Astrocyte (in vitro differentiated cells and primary cell): ENCODE measurements at regions not wholly inside any gene's neighbourhood (a gene's known extent, or its start where the extent isn't known, plus 50 kb on each side); places are given as distances from the start of the nearest gene placed in this dataset.

Experiments
- DNase-seq: peaks from one replicate; pipeline ENCODE4 v3.0.0-alpha.2; 2010; ENCODE audit warnings: low read depth
- FAIRE-seq: peaks from 2 replicates; lab custom pipeline; 2011; peaks lifted over from hg19 to GRCh38; lab: Jason Lieb, UNC
- H2AFZ ChIP-seq: 2 replicates; pipeline ENCODE4 v1.6.0; 2012; ENCODE audit warnings: low read depth, low read length, inconsistent platforms
- H3K27ac ChIP-seq: 2 replicates; pipeline ENCODE4 v1.5.1; 2011; ENCODE audit warnings: low read depth, low read length, inconsistent platforms
- H3K27me3 ChIP-seq: 2 replicates; pipeline ENCODE4 v1.6.0; 2011; ENCODE audit warnings: low read length, inconsistent platforms; ENCODE audit not compliant: insufficient read depth
- H3K36me3 ChIP-seq: 2 replicates; pipeline ENCODE4 v1.5.1; 2011; ENCODE audit warnings: low read length, inconsistent platforms; ENCODE audit not compliant: insufficient read depth
- H3K4me1 ChIP-seq: 2 replicates; pipeline ENCODE4 v1.5.1; 2011; ENCODE audit warnings: low read length, inconsistent platforms; ENCODE audit not compliant: insufficient read depth
- H3K4me2 ChIP-seq: 2 replicates; pipeline ENCODE4 v1.6.0; 2012; ENCODE audit warnings: low read length, inconsistent platforms
- H3K4me3 ChIP-seq: 2 replicates; pipeline ENCODE4 v1.5.1; 2011; ENCODE audit warnings: low read depth, mild to moderate bottlenecking, low read length, inconsistent platforms; ENCODE audit not compliant: insufficient read depth
- H3K79me2 ChIP-seq: 2 replicates; pipeline ENCODE4 v1.6.0; 2012; ENCODE audit warnings: mild to moderate bottlenecking, low read length, inconsistent platforms; ENCODE audit not compliant: insufficient read depth
- H3K9ac ChIP-seq: 2 replicates; pipeline ENCODE4 v1.6.0; 2012; ENCODE audit warnings: mild to moderate bottlenecking, low read length, inconsistent platforms
- H3K9me3 ChIP-seq: 2 replicates; pipeline ENCODE4 v1.5.1; 2012; ENCODE audit warnings: low read depth, mild to moderate bottlenecking, low read length, inconsistent platforms; ENCODE audit not compliant: insufficient read depth
- H4K20me1 ChIP-seq: 2 replicates; pipeline ENCODE4 v1.6.0; 2012; ENCODE audit warnings: low read length, inconsistent platforms; ENCODE audit not compliant: insufficient read depth
- H3K27ac Mint-ChIP-seq: one replicate; pipeline ENCODE4 v1.8.0; 2021; ENCODE audit warnings: mild to moderate bottlenecking, mixed read lengths; ENCODE audit not compliant: unreplicated experiment
- H3K27me3 Mint-ChIP-seq: one replicate; pipeline ENCODE4 v1.8.0; 2021; ENCODE audit warnings: low read depth, mixed read lengths; ENCODE audit not compliant: unreplicated experiment
- H3K36me3 Mint-ChIP-seq: one replicate; pipeline ENCODE4 v1.8.0; 2021; ENCODE audit warnings: low read depth, mixed read lengths; ENCODE audit not compliant: unreplicated experiment
- H3K4me1 Mint-ChIP-seq: one replicate; pipeline ENCODE4 v1.8.0; 2021; ENCODE audit warnings: low read depth, mixed read lengths; ENCODE audit not compliant: unreplicated experiment
- H3K4me3 Mint-ChIP-seq: one replicate; pipeline ENCODE4 v1.8.0; 2021; ENCODE audit warnings: mild to moderate bottlenecking, moderate library complexity, mixed read lengths; ENCODE audit not compliant: unreplicated experiment
- H3K9me3 Mint-ChIP-seq: one replicate; pipeline ENCODE4 v1.8.0; 2021; ENCODE audit warnings: mild to moderate bottlenecking, mixed read lengths; ENCODE audit not compliant: unreplicated experiment
- EZH2 ChIP-seq: IDR thresholded peaks from 2 replicates; pipeline ENCODE4 v1.6.1; 2012; ENCODE audit warnings: mild to moderate bottlenecking, low read length, inconsistent platforms; ENCODE audit not compliant: insufficient read depth
- TF ChIP-seq, protein P1 (sequence below): IDR thresholded peaks from 2 replicates; pipeline ENCODE4 v1.5.1; 2011; ENCODE audit warnings: low read depth, mild to moderate bottlenecking, inconsistent platforms, low read length, moderate library complexity; ENCODE audit not compliant: insufficient read depth

DNA sequence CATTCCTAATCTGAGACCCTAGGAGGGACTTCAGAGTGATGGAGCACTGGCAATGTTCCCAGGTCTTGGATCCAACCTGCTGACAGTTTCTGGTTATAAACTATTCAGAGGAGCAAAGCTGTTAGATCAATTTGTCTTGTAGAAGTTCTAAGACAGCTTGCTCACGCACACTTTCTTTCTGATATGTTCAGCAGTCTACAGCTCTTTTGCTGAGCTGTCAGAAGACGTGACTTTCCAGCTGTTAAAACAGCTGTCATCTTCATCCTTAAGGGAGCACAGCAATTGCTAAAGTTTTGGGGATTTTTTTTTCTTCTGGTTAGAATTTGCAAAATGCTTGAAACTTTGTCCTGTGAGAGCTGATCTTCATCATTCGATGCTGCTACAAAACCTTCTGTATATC is 823.1 kb downstream of the SORCS1 start:
- no peak overlapping the region for H3K27ac Mint-ChIP-seq
- TF ChIP-seq EZH2, result no peak
- TF ChIP-seq, protein P1, sequence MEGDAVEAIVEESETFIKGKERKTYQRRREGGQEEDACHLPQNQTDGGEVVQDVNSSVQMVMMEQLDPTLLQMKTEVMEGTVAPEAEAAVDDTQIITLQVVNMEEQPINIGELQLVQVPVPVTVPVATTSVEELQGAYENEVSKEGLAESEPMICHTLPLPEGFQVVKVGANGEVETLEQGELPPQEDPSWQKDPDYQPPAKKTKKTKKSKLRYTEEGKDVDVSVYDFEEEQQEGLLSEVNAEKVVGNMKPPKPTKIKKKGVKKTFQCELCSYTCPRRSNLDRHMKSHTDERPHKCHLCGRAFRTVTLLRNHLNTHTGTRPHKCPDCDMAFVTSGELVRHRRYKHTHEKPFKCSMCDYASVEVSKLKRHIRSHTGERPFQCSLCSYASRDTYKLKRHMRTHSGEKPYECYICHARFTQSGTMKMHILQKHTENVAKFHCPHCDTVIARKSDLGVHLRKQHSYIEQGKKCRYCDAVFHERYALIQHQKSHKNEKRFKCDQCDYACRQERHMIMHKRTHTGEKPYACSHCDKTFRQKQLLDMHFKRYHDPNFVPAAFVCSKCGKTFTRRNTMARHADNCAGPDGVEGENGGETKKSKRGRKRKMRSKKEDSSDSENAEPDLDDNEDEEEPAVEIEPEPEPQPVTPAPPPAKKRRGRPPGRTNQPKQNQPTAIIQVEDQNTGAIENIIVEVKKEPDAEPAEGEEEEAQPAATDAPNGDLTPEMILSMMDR, result no peak
- H3K4me3 Mint-ChIP-seq, result no peak overlapping the region
- no peaks in the 10 kb centered on the region for H3K27me3 Mint-ChIP-seq
- Histone ChIP-seq H3K4me3 (no peak overlapping the region), H3K9ac (no peak overlapping the region), H2AFZ (no peak overlapping the region), H3K4me1 (no peaks in the 10 kb centered on the region), H3K4me2 (no peak overlapping the region), H3K36me3 (no peaks in the 10 kb centered on the region), H3K79me2 (no peaks in the 10 kb centered on the region), H3K27ac (no peak overlapping the region), H3K27me3 (no peaks in the 10 kb centered on the region), H4K20me1 (no peaks in the 10 kb centered on the region), H3K9me3 (no peaks in the 10 kb centered on the region)
- no peak for DNase-seq
- H3K4me1 Mint-ChIP-seq, result peaks cover 6% of the 10 kb centered on the region
- no peaks in the 10 kb centered on the region for H3K36me3 Mint-ChIP-seq
- H3K9me3 Mint-ChIP-seq, result no peaks in the 10 kb centered on the region
- FAIRE-seq, result no peak

DNA sequence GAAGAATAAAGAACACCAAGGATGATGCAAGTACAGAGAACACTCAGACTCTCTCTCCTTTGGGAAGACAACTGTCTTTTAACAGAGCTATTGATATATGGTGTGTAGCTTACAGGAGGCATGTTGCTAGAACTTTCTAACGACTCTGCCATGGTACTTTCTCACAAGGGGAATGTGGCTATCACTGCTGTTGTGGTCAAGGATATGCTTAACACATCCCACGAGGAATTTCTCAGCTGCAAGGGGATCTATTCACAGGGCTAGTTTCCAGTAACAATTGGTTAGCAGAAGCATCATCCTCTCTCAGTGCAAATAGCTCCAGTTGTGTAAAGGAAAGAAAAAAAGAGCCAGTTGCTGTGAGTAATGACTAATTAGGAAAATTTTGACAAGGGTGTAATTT is 826.0 kb downstream of the SORCS1 start:
- Histone ChIP-seq H3K79me2 (no peaks in the 10 kb centered on the region), H3K4me2 (no peak overlapping the region), H3K4me1 (no peaks in the 10 kb centered on the region), H4K20me1 (no peaks in the 10 kb centered on the region), H3K27ac (no peak overlapping the region), H3K36me3 (no peaks in the 10 kb centered on the region), H2AFZ (no peak overlapping the region), H3K9me3 (no peaks in the 10 kb centered on the region), H3K9ac (no peak overlapping the region), H3K27me3 (no peaks in the 10 kb centered on the region), H3K4me3 (no peak overlapping the region)
- no peaks in the 10 kb centered on the region for H3K27me3 Mint-ChIP-seq
- FAIRE-seq (no peak), DNase-seq (peak; percentile 1)
- H3K9me3 Mint-ChIP-seq, result no peaks in the 10 kb centered on the region
- H3K27ac Mint-ChIP-seq, result peak overlapping the region; percentile 84
- peaks cover 6% of the 10 kb centered on the region for H3K4me1 Mint-ChIP-seq
- no peaks in the 10 kb centered on the region for H3K36me3 Mint-ChIP-seq
- no peak overlapping the region for H3K4me3 Mint-ChIP-seq
- TF ChIP-seq, protein P1, result no peak
- no peak for TF ChIP-seq EZH2

DNA sequence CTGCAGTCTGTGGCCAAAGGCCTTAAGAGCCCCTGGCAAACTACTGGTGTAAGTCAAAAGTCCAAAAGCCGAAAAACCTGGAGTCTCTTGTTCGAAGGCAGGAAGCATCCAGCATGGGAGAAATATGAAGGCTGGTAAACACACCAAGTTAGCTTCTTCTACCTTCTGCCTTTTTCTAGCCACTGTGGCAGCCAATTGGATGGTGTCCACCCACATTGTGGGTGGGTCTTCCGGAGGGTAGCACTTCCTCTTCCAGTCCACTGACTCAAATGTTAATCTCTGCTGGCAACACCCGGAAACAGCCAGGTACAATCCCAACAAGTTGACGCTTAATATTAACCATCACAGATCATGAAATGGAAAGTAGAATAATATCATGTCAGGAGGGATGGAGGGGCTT is 827.6 kb downstream of the SORCS1 start:
- no peak overlapping the region for H3K4me3 ChIP-seq
- Mint-ChIP-seq H3K4me3 (no peak overlapping the region), H3K36me3 (no peaks in the 10 kb centered on the region), H3K27ac (no peak overlapping the region), H3K27me3 (no peaks in the 10 kb centered on the region), H3K4me1 (peaks cover 6% of the 10 kb centered on the region), H3K9me3 (no peaks in the 10 kb centered on the region)
- no peaks in the 10 kb centered on the region for H3K27me3 ChIP-seq
- no peak overlapping the region for H3K4me2 ChIP-seq
- FAIRE-seq (no peak), DNase-seq (no peak)
- H4K20me1 ChIP-seq, result no peaks in the 10 kb centered on the region
- no peak overlapping the region for H2AFZ ChIP-seq
- H3K9me3 ChIP-seq, result no peaks in the 10 kb centered on the region
- no peaks in the 10 kb centered on the region for H3K79me2 ChIP-seq
- H3K4me1 ChIP-seq, result no peaks in the 10 kb centered on the region
- no peak overlapping the region for H3K9ac ChIP-seq
- H3K36me3 ChIP-seq, result no peaks in the 10 kb centered on the region
- TF ChIP-seq, protein P1, result no peak
- no peak for TF ChIP-seq EZH2
- no peak overlapping the region for H3K27ac ChIP-seq
